ENCODE measurements at regions not wholly inside any gene's neighbourhood (a gene's known extent, or its start where the extent isn't known, plus 50 kb on each side); places are given as distances from the start of the nearest gene placed in this dataset.

DNA sequence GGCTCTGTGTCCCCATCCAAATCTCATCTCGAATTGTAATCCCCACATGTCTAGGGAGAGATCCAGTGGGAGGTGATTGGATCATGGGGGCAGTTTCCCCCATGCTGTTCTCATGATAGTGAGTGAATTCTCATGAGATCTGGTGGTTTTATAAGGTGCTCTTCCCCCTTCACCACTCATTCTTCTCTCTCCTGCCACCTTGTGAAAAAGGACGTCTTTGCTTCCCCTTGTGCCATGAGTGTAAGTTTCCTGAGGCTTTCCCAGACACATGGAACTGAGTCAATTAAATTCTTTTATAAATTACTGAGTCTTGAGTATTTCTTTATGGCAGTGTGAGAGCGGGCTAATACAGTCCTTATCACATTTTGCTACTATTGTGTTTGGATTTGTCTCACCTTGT, 177.6 kb upstream of the SLC39A10 start:
- Mint-ChIP-seq H3K4me3 (no peak overlapping the region), H3K36me3 (ENCODE audit: low read depth) (no peaks in the 10 kb centered on the region), H3K27ac (no peak overlapping the region), H3K9me3 (no peaks in the 10 kb centered on the region), H3K27me3 (ENCODE audit: low read depth) (no peaks in the 10 kb centered on the region), H3K4me1 (no peaks in the 10 kb centered on the region)
- TF ChIP-seq, protein P1, sequence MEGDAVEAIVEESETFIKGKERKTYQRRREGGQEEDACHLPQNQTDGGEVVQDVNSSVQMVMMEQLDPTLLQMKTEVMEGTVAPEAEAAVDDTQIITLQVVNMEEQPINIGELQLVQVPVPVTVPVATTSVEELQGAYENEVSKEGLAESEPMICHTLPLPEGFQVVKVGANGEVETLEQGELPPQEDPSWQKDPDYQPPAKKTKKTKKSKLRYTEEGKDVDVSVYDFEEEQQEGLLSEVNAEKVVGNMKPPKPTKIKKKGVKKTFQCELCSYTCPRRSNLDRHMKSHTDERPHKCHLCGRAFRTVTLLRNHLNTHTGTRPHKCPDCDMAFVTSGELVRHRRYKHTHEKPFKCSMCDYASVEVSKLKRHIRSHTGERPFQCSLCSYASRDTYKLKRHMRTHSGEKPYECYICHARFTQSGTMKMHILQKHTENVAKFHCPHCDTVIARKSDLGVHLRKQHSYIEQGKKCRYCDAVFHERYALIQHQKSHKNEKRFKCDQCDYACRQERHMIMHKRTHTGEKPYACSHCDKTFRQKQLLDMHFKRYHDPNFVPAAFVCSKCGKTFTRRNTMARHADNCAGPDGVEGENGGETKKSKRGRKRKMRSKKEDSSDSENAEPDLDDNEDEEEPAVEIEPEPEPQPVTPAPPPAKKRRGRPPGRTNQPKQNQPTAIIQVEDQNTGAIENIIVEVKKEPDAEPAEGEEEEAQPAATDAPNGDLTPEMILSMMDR (IDR thresholded peaks at IDR 0.05; ENCODE audit: unreplicated experiment in 3 of 3): no peak

DNA sequence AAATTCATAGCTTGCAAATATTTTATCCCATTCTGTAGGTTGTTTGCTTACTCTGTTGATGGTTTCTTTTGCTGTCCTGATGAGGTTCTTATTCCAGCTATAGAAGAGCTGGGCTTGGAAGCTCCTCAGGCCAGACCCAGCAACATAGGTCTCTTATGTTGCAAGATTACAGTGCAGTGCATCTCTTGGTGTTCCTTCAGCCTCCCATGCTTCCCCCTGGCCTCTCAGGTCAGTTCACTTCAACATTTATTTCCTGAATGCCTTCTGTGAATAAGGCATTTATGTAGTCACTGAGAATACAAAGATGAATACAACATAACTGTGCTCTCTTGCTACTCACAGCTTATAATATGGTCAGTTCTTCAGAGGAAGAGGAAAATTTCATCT, 179.0 kb upstream of the SLC39A10 start:
- TF ChIP-seq, protein P1 (IDR thresholded peaks at IDR 0.05; ENCODE audit: unreplicated experiment in 3 of 3): no peak
- Mint-ChIP-seq H3K27me3 (ENCODE audit: low read depth) (no peaks in the 10 kb centered on the region), H3K36me3 (ENCODE audit: low read depth) (no peaks in the 10 kb centered on the region), H3K4me3 (no peak overlapping the region), H3K4me1 (no peaks in the 10 kb centered on the region), H3K27ac (no peak overlapping the region), H3K9me3 (no peaks in the 10 kb centered on the region)

DNA sequence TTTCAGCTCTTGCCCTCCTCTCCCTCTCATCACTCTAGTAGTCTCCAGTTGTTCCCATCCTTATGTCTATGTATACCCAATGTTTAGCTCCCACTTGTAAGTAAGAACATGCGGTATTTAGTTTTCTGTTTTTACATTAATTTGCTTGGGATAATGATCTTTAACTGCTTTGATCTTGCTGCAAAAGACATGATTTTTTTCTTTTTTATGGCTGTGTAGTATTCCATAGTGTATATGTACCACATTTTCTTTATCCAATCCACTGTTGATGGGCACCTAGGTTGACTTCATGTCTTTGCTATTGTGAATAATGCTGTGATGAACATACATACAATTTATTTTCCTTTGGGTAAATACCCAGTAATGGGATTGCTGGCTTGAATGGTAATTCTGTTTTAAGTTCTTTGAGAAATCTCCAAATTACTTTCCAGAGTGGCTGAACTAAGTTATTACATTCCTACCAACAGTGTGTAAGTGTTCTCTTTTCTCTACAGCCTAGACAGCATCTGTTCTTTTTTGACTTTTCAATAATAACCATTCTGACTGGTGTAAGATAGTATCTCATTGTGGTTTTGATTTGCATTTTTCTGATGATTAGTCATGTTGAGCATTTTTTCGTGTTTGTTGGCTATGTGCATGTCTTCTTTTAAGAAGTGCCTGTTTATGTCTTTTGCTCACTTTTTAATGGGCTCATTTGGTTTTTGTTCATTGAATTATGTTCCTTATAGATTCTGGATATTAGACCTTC, 179.6 kb upstream of the SLC39A10 start:
- TF ChIP-seq, protein P1 (IDR thresholded peaks at IDR 0.05; ENCODE audit: unreplicated experiment in 3 of 3): no peak
- H3K36me3 Mint-ChIP-seq (ENCODE audit: low read depth): no peaks in the 10 kb centered on the region
- H3K9me3 Mint-ChIP-seq: no peaks in the 10 kb centered on the region
- H3K4me1 Mint-ChIP-seq: no peaks in the 10 kb centered on the region
- H3K27ac Mint-ChIP-seq: no peak overlapping the region
- no peaks in the 10 kb centered on the region for H3K27me3 Mint-ChIP-seq (ENCODE audit: low read depth)
- no peak overlapping the region for H3K4me3 Mint-ChIP-seq

DNA sequence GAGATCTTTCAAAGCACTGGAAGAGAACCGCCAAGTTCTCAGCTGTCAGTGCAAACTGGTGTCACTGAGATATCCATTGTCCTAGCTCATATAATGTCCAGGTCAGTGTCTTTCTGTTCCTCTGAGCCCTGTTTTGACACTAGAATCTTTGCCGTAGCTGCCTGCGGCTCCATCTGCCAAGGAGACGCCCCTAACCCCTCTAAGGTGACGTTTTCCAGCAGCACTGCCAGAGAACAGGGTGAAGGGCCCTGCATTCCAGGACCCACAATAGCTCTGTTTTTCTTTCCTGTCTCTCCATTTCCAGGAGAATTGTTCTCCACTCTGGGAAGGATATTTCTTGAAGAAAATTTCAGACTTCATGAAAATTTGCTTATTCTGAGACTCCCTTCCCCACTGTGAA, 181.7 kb upstream of the SLC39A10 start:
- no peaks in the 10 kb centered on the region for H3K36me3 Mint-ChIP-seq (ENCODE audit: low read depth)
- TF ChIP-seq, protein P1 (IDR thresholded peaks at IDR 0.05; ENCODE audit: unreplicated experiment in 3 of 3): no peak
- H3K27ac Mint-ChIP-seq: no peak overlapping the region
- no peaks in the 10 kb centered on the region for H3K27me3 Mint-ChIP-seq (ENCODE audit: low read depth)
- H3K4me3 Mint-ChIP-seq: no peak overlapping the region
- no peaks in the 10 kb centered on the region for H3K4me1 Mint-ChIP-seq
- no peaks in the 10 kb centered on the region for H3K9me3 Mint-ChIP-seq

DNA sequence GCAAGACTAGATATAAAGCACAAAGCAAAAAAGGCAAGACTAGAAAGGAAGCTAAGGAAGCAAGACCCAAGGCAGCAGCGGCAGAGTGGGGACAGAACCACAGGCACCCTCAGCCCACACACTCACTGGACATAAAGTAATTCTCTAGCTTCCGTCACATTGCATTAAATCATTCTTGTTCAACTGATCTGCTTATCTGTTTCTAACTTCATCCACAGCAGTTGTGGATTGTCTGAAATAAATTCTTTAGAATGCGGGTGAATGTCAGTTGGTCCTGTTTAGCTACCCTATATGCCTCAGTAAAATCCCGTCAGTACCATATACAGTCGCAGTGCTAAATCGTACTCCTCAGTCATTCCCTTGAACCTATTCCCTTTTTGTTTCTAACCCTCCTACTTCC, 183.2 kb upstream of the SLC39A10 start:
- H3K9me3 Mint-ChIP-seq: no peaks in the 10 kb centered on the region
- H3K36me3 Mint-ChIP-seq (ENCODE audit: low read depth): no peaks in the 10 kb centered on the region

More for the DNA sequence above, 183.2 kb upstream of the SLC39A10 start:
- no peaks in the 10 kb centered on the region for H3K4me1 Mint-ChIP-seq
- TF ChIP-seq, protein P1 (IDR thresholded peaks at IDR 0.05; ENCODE audit: unreplicated experiment in 3 of 3): no peak
- peak overlapping the region in 1 of 3 experiments; percentile 34 for H3K27ac Mint-ChIP-seq
- H3K27me3 Mint-ChIP-seq (ENCODE audit: low read depth): no peaks in the 10 kb centered on the region
- H3K4me3 Mint-ChIP-seq: no peak overlapping the region
